ENCODE measurements at regions not wholly inside any gene's neighbourhood (a gene's known extent, or its start where the extent isn't known, plus 50 kb on each side); places are given as distances from the start of the nearest gene placed in this dataset.

DNA sequence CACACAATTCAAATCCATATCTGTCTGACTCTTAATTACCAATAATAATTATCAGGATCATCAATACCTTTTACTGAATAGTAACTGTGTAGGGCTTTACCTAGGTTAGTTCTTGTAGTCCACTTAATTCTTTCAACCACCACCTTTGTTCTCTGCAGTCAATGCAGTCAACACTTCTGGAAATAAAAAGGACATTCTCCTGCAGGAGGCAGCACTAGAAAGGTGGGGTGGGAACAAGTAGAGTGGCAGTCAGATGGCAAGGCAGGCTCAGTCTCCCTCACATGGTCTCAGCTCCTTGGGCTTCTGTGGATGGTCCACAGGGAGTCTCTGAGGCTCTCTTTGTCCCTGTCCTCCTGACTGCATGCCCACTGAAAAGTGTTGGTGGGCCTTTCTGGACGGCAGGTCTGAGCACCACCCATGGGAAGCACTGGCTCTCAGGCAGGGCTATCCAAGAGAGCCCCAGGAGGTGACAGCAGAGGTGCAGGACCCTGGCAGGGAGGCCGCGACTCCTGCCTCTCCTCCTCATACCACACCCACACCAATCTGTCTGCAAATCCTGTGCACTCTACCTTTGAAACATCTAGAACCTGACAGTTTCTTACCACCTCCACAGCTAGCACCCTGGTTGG lies 237.3 kb downstream of the FOXD2 start:
- Mint-ChIP-seq H3K4me3 (no peak overlapping the region), H3K4me1 (ENCODE audit: unreplicated experiment) (peaks cover 30% of the 10 kb centered on the region), H3K36me3 (peaks cover 4% of the 10 kb centered on the region), H3K27me3 (peaks cover 30% of the 10 kb centered on the region), H3K27ac (no peak overlapping the region), H3K9me3 (peaks cover 6% of the 10 kb centered on the region)
- DNase-seq (ENCODE audit: extremely low spot score, unreplicated experiment): peak; percentile 43
- no peak for TF ChIP-seq CTCF (conservative IDR thresholded peaks at IDR 0.05)

DNA sequence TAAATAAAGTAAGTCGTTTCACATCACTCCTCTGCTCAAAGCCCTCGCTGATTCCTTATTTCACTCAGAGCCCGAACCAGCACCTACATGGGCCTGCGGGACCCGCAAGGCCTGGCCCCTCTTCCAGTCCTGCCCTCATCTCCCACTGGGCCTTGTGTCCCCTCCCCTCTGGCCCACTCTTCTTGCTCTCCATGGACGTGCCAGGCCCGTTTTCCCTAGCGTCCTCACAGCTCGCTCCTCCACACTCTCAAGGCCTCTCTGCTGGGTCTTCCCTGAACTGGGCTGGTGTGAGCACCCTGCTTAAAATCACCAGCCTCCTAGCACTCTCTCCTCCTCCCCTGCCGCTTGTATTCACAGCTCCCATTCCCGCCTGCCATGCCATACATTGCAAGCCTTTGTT lies 237.9 kb downstream of the FOXD2 start:
- Mint-ChIP-seq H3K27me3 (peaks cover 36% of the 10 kb centered on the region), H3K27ac (no peak overlapping the region), H3K4me3 (no peak overlapping the region), H3K9me3 (peaks cover 6% of the 10 kb centered on the region), H3K4me1 (ENCODE audit: unreplicated experiment) (peaks cover 31% of the 10 kb centered on the region), H3K36me3 (peaks cover 4% of the 10 kb centered on the region)
- TF ChIP-seq CTCF (conservative IDR thresholded peaks at IDR 0.05): no peak
- peak; percentile 53 for DNase-seq (ENCODE audit: extremely low spot score, unreplicated experiment)

- Mint-ChIP-seq H3K4me3 (no peak overlapping the region), H3K9me3 (peaks cover 6% of the 10 kb centered on the region), H3K27ac (peak overlapping the region; percentile 7), H3K27me3 (peaks cover 39% of the 10 kb centered on the region), H3K36me3 (peaks cover 4% of the 10 kb centered on the region), H3K4me1 (ENCODE audit: unreplicated experiment) (peaks cover 34% of the 10 kb centered on the region)
- TF ChIP-seq CTCF (conservative IDR thresholded peaks at IDR 0.05): no peak
- DNase-seq (ENCODE audit: extremely low spot score, unreplicated experiment): peak; percentile 58
These were observed 238.6 kb downstream of the FOXD2 start for GRCh38 chr1:47676311-47677054.

DNA sequence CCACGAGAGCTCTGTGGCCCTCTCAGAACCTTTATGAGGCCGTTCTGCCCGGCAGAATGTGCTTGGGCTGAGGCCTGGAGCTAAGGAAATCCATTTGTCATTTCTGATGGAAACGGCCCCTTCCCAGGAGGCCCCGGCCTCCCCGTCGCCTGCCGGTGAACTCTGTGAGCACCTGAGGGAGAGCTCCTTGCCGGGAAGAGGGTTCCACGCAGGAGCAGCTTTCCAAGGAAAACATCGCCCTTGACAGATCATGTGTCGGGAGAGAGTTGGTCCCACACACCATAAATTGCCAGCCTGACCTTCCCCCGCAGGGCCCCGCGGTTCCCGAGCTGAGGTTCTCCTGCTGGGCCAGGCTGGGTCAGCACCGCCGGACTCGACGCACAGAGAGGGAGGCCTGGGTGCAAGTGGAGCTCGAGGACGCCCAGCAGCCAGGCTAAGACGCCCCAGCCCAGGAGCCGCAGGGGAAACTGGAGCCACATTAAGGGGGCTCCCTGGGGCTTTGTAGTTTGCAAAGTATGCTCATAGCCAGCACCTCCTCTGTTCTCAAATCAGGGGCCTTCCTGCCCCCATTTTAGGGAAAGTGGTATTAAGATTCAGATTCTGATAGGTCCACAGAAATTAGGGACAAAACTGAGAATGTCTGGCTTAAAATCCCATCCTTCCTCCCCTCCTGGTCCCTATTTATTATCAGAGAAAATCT lies 239.5 kb downstream of the FOXD2 start:
- peaks cover 3% of the 10 kb centered on the region for H3K36me3 Mint-ChIP-seq
- peaks cover 4% of the 10 kb centered on the region for H3K9me3 Mint-ChIP-seq
- peak; percentile 58 for DNase-seq (ENCODE audit: extremely low spot score, unreplicated experiment)
- no peak overlapping the region for H3K4me3 Mint-ChIP-seq
- no peak for TF ChIP-seq CTCF (conservative IDR thresholded peaks at IDR 0.05)
- peaks cover 46% of the 10 kb centered on the region for H3K27me3 Mint-ChIP-seq
- no peak overlapping the region for H3K27ac Mint-ChIP-seq
- peaks cover 34% of the 10 kb centered on the region for H3K4me1 Mint-ChIP-seq (ENCODE audit: unreplicated experiment)

- no peak overlapping the region for H3K27ac Mint-ChIP-seq
- H3K9me3 Mint-ChIP-seq: no peaks in the 10 kb centered on the region
- H3K36me3 Mint-ChIP-seq: no peaks in the 10 kb centered on the region
- no peak for TF ChIP-seq CTCF (conservative IDR thresholded peaks at IDR 0.05)
- peaks cover 54% of the 10 kb centered on the region for H3K27me3 Mint-ChIP-seq
- H3K4me1 Mint-ChIP-seq (ENCODE audit: unreplicated experiment): peaks cover 34% of the 10 kb centered on the region
- no peak overlapping the region for H3K4me3 Mint-ChIP-seq
- peak; percentile 36 for DNase-seq (ENCODE audit: extremely low spot score, unreplicated experiment)
These were observed 240.7 kb downstream of the FOXD2 start for GRCh38 chr1:47678464-47678980.
